ENCODE measurements at regions not wholly inside any gene's neighbourhood (a gene's known extent, or its start where the extent isn't known, plus 50 kb on each side); places are given as distances from the start of the nearest gene placed in this dataset.

GRCh38 chr18:67242001-67242400, 274.5 kb downstream of the DSEL start:
- no peak for TF ChIP-seq MAX (IDR thresholded peaks at IDR 0.05)
- TF ChIP-seq ZBTB7A (IDR thresholded peaks at IDR 0.05; ENCODE audit: low read depth): no peak
- TF ChIP-seq TEAD4 (IDR thresholded peaks at IDR 0.05): no peak
- no peak for TF ChIP-seq YY1 (IDR thresholded peaks at IDR 0.05; ENCODE audit: low read depth)
- TF ChIP-seq RAD21 (IDR thresholded peaks at IDR 0.05; ENCODE audit: low read depth): no peak
- no peak for TF ChIP-seq CREB1 (IDR thresholded peaks at IDR 0.05; ENCODE audit: low read depth)
- TF ChIP-seq TCF12 (IDR thresholded peaks at IDR 0.05; ENCODE audit: low read depth): no peak
- no peak for TF ChIP-seq CEBPB (IDR thresholded peaks at IDR 0.05)
- no peak for TF ChIP-seq TAF1 (IDR thresholded peaks at IDR 0.05; ENCODE audit: low read depth)
- TF ChIP-seq NFIC (IDR thresholded peaks at IDR 0.05): no peak
- no peak for TF ChIP-seq USF1 (IDR thresholded peaks at IDR 0.05)
- no peak for TF ChIP-seq REST (IDR thresholded peaks at IDR 0.05; ENCODE audit: low read depth)
- TF ChIP-seq EGR1 (IDR thresholded peaks at IDR 0.05): no peak
- no peak for TF ChIP-seq EP300 (IDR thresholded peaks at IDR 0.05; ENCODE audit: borderline replicate concordance)
- no peak for TF ChIP-seq FOXM1 (IDR thresholded peaks at IDR 0.05; ENCODE audit: borderline replicate concordance, low read depth)

- TF ChIP-seq NFIC (IDR thresholded peaks at IDR 0.05) (no peak), MAX (IDR thresholded peaks at IDR 0.05) (no peak), REST (IDR thresholded peaks at IDR 0.05; ENCODE audit: low read depth) (no peak), TAF1 (IDR thresholded peaks at IDR 0.05; ENCODE audit: low read depth) (no peak), USF1 (IDR thresholded peaks at IDR 0.05) (no peak), ZBTB7A (IDR thresholded peaks at IDR 0.05; ENCODE audit: low read depth) (no peak)
Observed at GRCh38 chr18:67241299-67241698, 275.2 kb downstream of the DSEL start.

- TF ChIP-seq EP300 (IDR thresholded peaks at IDR 0.05; ENCODE audit: borderline replicate concordance): no peak
- TF ChIP-seq CREB1 (IDR thresholded peaks at IDR 0.05; ENCODE audit: low read depth): no peak
- no peak for TF ChIP-seq TEAD4 (IDR thresholded peaks at IDR 0.05)
- no peak for TF ChIP-seq TCF12 (IDR thresholded peaks at IDR 0.05; ENCODE audit: low read depth)
- no peak for TF ChIP-seq NFIC (IDR thresholded peaks at IDR 0.05)
- TF ChIP-seq EGR1 (IDR thresholded peaks at IDR 0.05): no peak
- TF ChIP-seq ZBTB7A (IDR thresholded peaks at IDR 0.05; ENCODE audit: low read depth): no peak
Observed at GRCh38 chr18:67239826-67240225, 276.7 kb downstream of the DSEL start.

- no peak for TF ChIP-seq FOXM1 (IDR thresholded peaks at IDR 0.05; ENCODE audit: borderline replicate concordance, low read depth)
- TF ChIP-seq USF1 (IDR thresholded peaks at IDR 0.05): no peak
- TF ChIP-seq TAF1 (IDR thresholded peaks at IDR 0.05; ENCODE audit: low read depth): no peak
- no peak for TF ChIP-seq REST (IDR thresholded peaks at IDR 0.05; ENCODE audit: low read depth)
- TF ChIP-seq CEBPB (IDR thresholded peaks at IDR 0.05): no peak
- TF ChIP-seq RAD21 (IDR thresholded peaks at IDR 0.05; ENCODE audit: low read depth): no peak
- no peak for TF ChIP-seq ZBTB7A (IDR thresholded peaks at IDR 0.05; ENCODE audit: low read depth)
- no peak for TF ChIP-seq CREB1 (IDR thresholded peaks at IDR 0.05; ENCODE audit: low read depth)
- no peak for TF ChIP-seq YY1 (IDR thresholded peaks at IDR 0.05; ENCODE audit: low read depth)
- TF ChIP-seq TCF12 (IDR thresholded peaks at IDR 0.05; ENCODE audit: low read depth): no peak
- no peak for TF ChIP-seq TEAD4 (IDR thresholded peaks at IDR 0.05)
- TF ChIP-seq MAX (IDR thresholded peaks at IDR 0.05): no peak
- TF ChIP-seq EP300 (IDR thresholded peaks at IDR 0.05; ENCODE audit: borderline replicate concordance): no peak
- no peak for TF ChIP-seq EGR1 (IDR thresholded peaks at IDR 0.05)
Observed at GRCh38 chr18:67232991-67233390, 283.5 kb downstream of the DSEL start.
